K562 (cell line): ENCODE measurements at regions not wholly inside any gene's neighbourhood (a gene's known extent, or its start where the extent isn't known, plus 50 kb on each side); places are given as distances from the start of the nearest gene placed in this dataset.
A peak's percentile ranks its signal among the peaks of the same experiment; 100 is the strongest.

Source experiments
- BCLAF1 ChIP-seq, 2 experiments: fragments of 450-650 bp in 1 of 2; IDR thresholded peaks; 2 replicates each; pipeline ENCODE4 v1.6.1; 2011 to 2017; ENCODE audit warnings: low read depth in 2 of 2, antibody characterized with exemption in 1 of 2, borderline replicate concordance in 1 of 2, low read length in 1 of 2, mild to moderate bottlenecking in 1 of 2, mixed read lengths in 1 of 2; ENCODE audit not compliant: control insufficient read depth in 1 of 2
- BHLHE40 ChIP-seq: IDR thresholded peaks from 2 replicates; pipeline ENCODE4 v1.6.1; 2011; ENCODE audit warnings: low read length, improper control_type of control experiment
- CBFA2T3 ChIP-seq: fragments of 450-650 bp; IDR thresholded peaks from 2 replicates; pipeline ENCODE4 v1.6.1; 2017
- CC2D1A ChIP-seq: fragments of 450-650 bp; IDR thresholded peaks from 2 replicates; pipeline ENCODE4 v1.6.1; 2017; ENCODE audit warnings: mild to moderate bottlenecking
- ETS1 ChIP-seq: conservative IDR thresholded peaks from 2 replicates; pipeline ENCODE4 v1.6.1; 2011; ENCODE audit warnings: low read depth, mild to moderate bottlenecking, low read length; ENCODE audit not compliant: control insufficient read depth
- ETV5 ChIP-seq: sonication (generic); formaldehyde crosslinking; IDR thresholded peaks from 2 replicates; pipeline ENCODE4 v1.4.0; 2020; ENCODE audit warnings: low read depth, mild to moderate bottlenecking, missing genetic modification reagents
- ETV6 ChIP-seq, 3 experiments: fragments of 150-350 bp in 1 of 3; sonication (generic) in 1 of 3; formaldehyde crosslinking in 1 of 3; IDR thresholded peaks; 2 replicates each; pipeline versions ENCODE4 v1.6.1 to v1.8.0; 2014 to 2022; ENCODE audit warnings: borderline replicate concordance in 2 of 3, low read depth in 2 of 3, antibody characterized with exemption in 1 of 3, low read length in 1 of 3, mild to moderate bottlenecking in 1 of 3, missing genetic modification reagents in 1 of 3
- GATA2 ChIP-seq: sonication (generic); formaldehyde crosslinking; IDR thresholded peaks from 2 replicates; pipeline ENCODE4 v1.4.0; 2020; ENCODE audit warnings: mild to moderate bottlenecking, missing genetic modification reagents
- JUN ChIP-seq, 2 experiments: sonication (generic) in 1 of 2; formaldehyde crosslinking in 1 of 2; IDR thresholded peaks; 2 replicates each; pipeline versions ENCODE4 v1.6.1 to v1.8.0; 2012 to 2022; ENCODE audit warnings: borderline replicate concordance in 2 of 2, mild to moderate bottlenecking in 2 of 2, improper control_type of control experiment in 1 of 2, low read depth in 1 of 2, low read length in 1 of 2, missing genetic modification reagents in 1 of 2
- MEIS2 ChIP-seq: fragments of 450-650 bp; IDR thresholded peaks from 2 replicates; pipeline ENCODE4 v1.6.1; 2014; ENCODE audit warnings: mild to moderate bottlenecking; ENCODE audit not compliant: partially characterized antibody
- NCOA4 ChIP-seq: fragments of 450-650 bp; IDR thresholded peaks from 2 replicates; pipeline ENCODE4 v1.6.1; 2018; ENCODE audit warnings: mild to moderate bottlenecking; ENCODE audit not compliant: partially characterized antibody
- NFRKB ChIP-seq: fragments of 450-650 bp; IDR thresholded peaks from 2 replicates; pipeline ENCODE4 v1.6.1; 2016; ENCODE audit warnings: low read depth
- PKNOX1 ChIP-seq: fragments of 450-650 bp; IDR thresholded peaks from 2 replicates; pipeline ENCODE4 v1.6.1; 2016
- PML ChIP-seq: IDR thresholded peaks from 2 replicates; pipeline ENCODE4 v1.6.1; 2012; ENCODE audit warnings: low read length, inconsistent platforms
- POLR3G ChIP-seq: IDR thresholded peaks from 2 replicates; pipeline ENCODE4 v1.6.1; 2011; ENCODE audit not compliant: insufficient read length, insufficient replicate concordance; ENCODE audit errors: extremely low read depth
- RNF2 ChIP-seq: sonication (generic); IDR thresholded peaks from 2 replicates; pipeline ENCODE4 v1.6.1; 2016
- SIX5 ChIP-seq, 2 experiments: IDR thresholded peaks; 2 replicates each; pipeline ENCODE4 v1.6.1; 2011; ENCODE audit warnings: low read length in 2 of 2, borderline replicate concordance in 1 of 2, low read depth in 1 of 2, mild to moderate bottlenecking in 1 of 2, moderate library complexity in 1 of 2; ENCODE audit not compliant: insufficient read depth in 1 of 2
- SMARCC2 ChIP-seq: fragments of 450-650 bp; IDR thresholded peaks from 2 replicates; pipeline ENCODE4 v1.6.1; 2017; ENCODE audit warnings: antibody characterized with exemption, moderate library complexity, mild to moderate bottlenecking, low read depth
- TEAD4 ChIP-seq, 2 experiments: sonication (generic) in 1 of 2; formaldehyde crosslinking in 1 of 2; IDR thresholded peaks; 2 replicates each; pipeline versions ENCODE4 v1.6.1 to v1.8.0; 2012 to 2022; ENCODE audit warnings: borderline replicate concordance in 1 of 2, inconsistent platforms in 1 of 2, low read length in 1 of 2, mild to moderate bottlenecking in 1 of 2, missing genetic modification reagents in 1 of 2
- XRCC5 ChIP-seq: fragments of 200-400 bp; formaldehyde crosslinking; IDR thresholded peaks from 2 replicates; pipeline ENCODE4 v1.6.1; 2017; ENCODE audit warnings: low read depth, mild to moderate bottlenecking, low read length
- ZNF197 ChIP-seq: fragments of 200-800 bp; sonication (Bioruptor generic); IDR thresholded peaks from 2 replicates; pipeline ENCODE4 v1.6.1; 2016; ENCODE audit warnings: low read depth, missing genetic modification characterization, missing compliant biosample characterization
- ZNF785 ChIP-seq: fragments of 250-450 bp; sonication (Bioruptor Pico); IDR thresholded peaks from 2 replicates; pipeline ENCODE4 v1.4.0; 2020; ENCODE audit warnings: mild to moderate bottlenecking

- TF ChIP-seq SIX5 (IDR thresholded peaks at IDR 0.05; ENCODE audit: borderline replicate concordance in 1 of 2, insufficient read depth in 1 of 2, low read depth in 1 of 2, low read length in 2 of 2) (no peak), CBFA2T3 (peak; percentile 97), PKNOX1 (peak; percentile 79), ZNF197 (0 out of 2 replicates have a peak, but pooled peaks have one; percentile 33), POLR3G (no peak), ETV6 (IDR thresholded peaks at IDR 0.05; ENCODE audit: borderline replicate concordance in 1 of 2, low read depth in 2 of 2, low read length in 1 of 2) (peak in 1 of 2 experiments; percentile 44; a peak in 1 of 4 replicates), ETV6 (CRISPR knock-in tag; IDR thresholded peaks at IDR 0.05; ENCODE audit: borderline replicate concordance) (no peak), SMARCC2 (0 out of 2 replicates have a peak, but pooled peaks have one; percentile 71), CC2D1A (peak; percentile 88; the same call in 1 of the 2 replicates), BHLHE40 (0 out of 2 replicates have a peak, but pooled peaks have one; percentile 17), NCOA4 (no peak), PML (peak; percentile 84), NFRKB (no peak), GATA2 (peak; percentile 77), JUN (IDR thresholded peaks at IDR 0.05; ENCODE audit: borderline replicate concordance, low read depth, low read length) (0 out of 2 replicates have a peak, but pooled peaks have one; percentile 13), JUN (CRISPR knock-in tag; IDR thresholded peaks at IDR 0.05; ENCODE audit: borderline replicate concordance) (no peak), BCLAF1 (IDR thresholded peaks at IDR 0.05; ENCODE audit: borderline replicate concordance in 1 of 2, control insufficient read depth in 1 of 2, low read depth in 2 of 2, low read length in 1 of 2) (0 out of 4 replicates have a peak, but pooled peaks of 1 of the 2 experiments have one; percentile 52), ZNF785 (CRISPR knock-in tag) (no peak), MEIS2 (peak; percentile 84), TEAD4 (IDR thresholded peaks at IDR 0.05; ENCODE audit: low read length) (peak; percentile 92), TEAD4 (CRISPR knock-in tag; IDR thresholded peaks at IDR 0.05; ENCODE audit: borderline replicate concordance) (no peak), XRCC5 (0 out of 2 replicates have a peak, but pooled peaks have one; percentile 65), ETS1 (peak; percentile 93), RNF2 (peak; percentile 81), ETV5 (peak; percentile 76; the same call in 1 of the 2 replicates)
Observed at GRCh38 chr1:108079440-108080025, 114.6 kb upstream of the VAV3 start (continued).
